Loucy (cell line): ENCODE measurements at regions not wholly inside any gene's neighbourhood (a gene's known extent, or its start where the extent isn't known, plus 50 kb on each side); places are given as distances from the start of the nearest gene placed in this dataset.

Experiments used
- H2AFZ ChIP-seq: fragments of 200-600 bp; sonication (generic); 2 replicates; pipeline ENCODE4 v1.6.0; 2016; ENCODE audit warnings: antibody characterized with exemption, mild to moderate bottlenecking, low read length, moderate library complexity
- H3F3A ChIP-seq: fragments of 200-600 bp; 2 replicates; pipeline ENCODE4 v1.6.0; 2016; ENCODE audit warnings: antibody characterized with exemption, low read depth, mild to moderate bottlenecking
- H3K27me3 ChIP-seq: fragments of 200-600 bp; sonication (generic); 2 replicates; pipeline ENCODE4 v1.6.1; 2014; ENCODE audit warnings: low read length, mild to moderate bottlenecking; ENCODE audit not compliant: insufficient read depth, poor library complexity, severe bottlenecking
- H3K36me3 ChIP-seq: fragments of 200-600 bp; sonication (generic); 2 replicates; pipeline ENCODE4 v1.6.1; 2016; ENCODE audit warnings: low read length; ENCODE audit not compliant: insufficient read depth
- H3K4me1 ChIP-seq: fragments of 200-600 bp; sonication (generic); 2 replicates; pipeline ENCODE4 v1.5.1; 2014; ENCODE audit warnings: low read length, mild to moderate bottlenecking; ENCODE audit not compliant: insufficient read depth, poor library complexity, severe bottlenecking
- H3K4me2 ChIP-seq: fragments of 200-600 bp; sonication (generic); 2 replicates; pipeline ENCODE4 v1.6.0; 2014; ENCODE audit warnings: antibody characterized with exemption, low read length, low read depth, mild to moderate bottlenecking; ENCODE audit not compliant: poor library complexity, severe bottlenecking
- H3K4me3 ChIP-seq: fragments of 200-600 bp; sonication (generic); 2 replicates; pipeline ENCODE4 v1.5.1; 2014; ENCODE audit warnings: low read length, mild to moderate bottlenecking, mixed read lengths; ENCODE audit not compliant: poor library complexity, severe bottlenecking
- H3K79me2 ChIP-seq: fragments of 200-600 bp; sonication (generic); 2 replicates; pipeline ENCODE4 v1.6.1; 2014; ENCODE audit warnings: low read length; ENCODE audit not compliant: insufficient read depth
- H3K9ac ChIP-seq: fragments of 200-600 bp; sonication (generic); 2 replicates; pipeline ENCODE4 v1.6.0; 2014; ENCODE audit warnings: mild to moderate bottlenecking, low read depth, low read length, moderate library complexity; ENCODE audit not compliant: poor library complexity, severe bottlenecking
- H3K9me2 ChIP-seq: fragments of 200-600 bp; sonication (generic); replicated peaks from 2 replicates; pipeline ENCODE4 v1.6.1; 2016; ENCODE audit warnings: low read depth, low read length, mixed read lengths
- H3K9me3 ChIP-seq: fragments of 200-600 bp; sonication (generic); 2 replicates; pipeline ENCODE4 v1.6.1; 2014; ENCODE audit warnings: mild to moderate bottlenecking, antibody characterized with exemption, low read length, low read depth; ENCODE audit not compliant: insufficient read depth
- H4K20me1 ChIP-seq: fragments of 200-600 bp; sonication (generic); 2 replicates; pipeline ENCODE4 v1.6.0; 2014; ENCODE audit warnings: antibody characterized with exemption, low read length, mild to moderate bottlenecking; ENCODE audit not compliant: insufficient read depth, poor library complexity, severe bottlenecking
- EZH2phosphoT487 ChIP-seq: fragments of 200-600 bp; IDR thresholded peaks from 2 replicates; pipeline ENCODE4 v1.6.1; 2018; ENCODE audit warnings: antibody characterized with exemption, mild to moderate bottlenecking, moderate library complexity, borderline replicate concordance
- TF ChIP-seq, protein P1 (sequence below): fragments of 200-600 bp; sonication (generic); conservative IDR thresholded peaks from 2 replicates; pipeline ENCODE4 v1.5.1; 2014; ENCODE audit warnings: mild to moderate bottlenecking, antibody characterized with exemption, low read length

GRCh38 chr6:63502156-63502555 lies 70.1 kb upstream of the LOC128125822 start:
- Histone ChIP-seq H3K27me3 (no peaks in the 10 kb centered on the region), H3K4me2 (no peak overlapping the region), H3K36me3 (no peaks in the 10 kb centered on the region), H3F3A (no peaks in the 10 kb centered on the region), H3K4me1 (no peaks in the 10 kb centered on the region), H3K9me2 (no peaks in the 10 kb centered on the region), H3K9ac (no peak overlapping the region), H3K4me3 (no peak overlapping the region), H4K20me1 (no peaks in the 10 kb centered on the region), H3K9me3 (no peaks in the 10 kb centered on the region; the same call in 1 of the 2 replicates), H2AFZ (no peak overlapping the region), H3K79me2 (no peaks in the 10 kb centered on the region)
- TF ChIP-seq EZH2phosphoT487: no peak
- TF ChIP-seq, protein P1, sequence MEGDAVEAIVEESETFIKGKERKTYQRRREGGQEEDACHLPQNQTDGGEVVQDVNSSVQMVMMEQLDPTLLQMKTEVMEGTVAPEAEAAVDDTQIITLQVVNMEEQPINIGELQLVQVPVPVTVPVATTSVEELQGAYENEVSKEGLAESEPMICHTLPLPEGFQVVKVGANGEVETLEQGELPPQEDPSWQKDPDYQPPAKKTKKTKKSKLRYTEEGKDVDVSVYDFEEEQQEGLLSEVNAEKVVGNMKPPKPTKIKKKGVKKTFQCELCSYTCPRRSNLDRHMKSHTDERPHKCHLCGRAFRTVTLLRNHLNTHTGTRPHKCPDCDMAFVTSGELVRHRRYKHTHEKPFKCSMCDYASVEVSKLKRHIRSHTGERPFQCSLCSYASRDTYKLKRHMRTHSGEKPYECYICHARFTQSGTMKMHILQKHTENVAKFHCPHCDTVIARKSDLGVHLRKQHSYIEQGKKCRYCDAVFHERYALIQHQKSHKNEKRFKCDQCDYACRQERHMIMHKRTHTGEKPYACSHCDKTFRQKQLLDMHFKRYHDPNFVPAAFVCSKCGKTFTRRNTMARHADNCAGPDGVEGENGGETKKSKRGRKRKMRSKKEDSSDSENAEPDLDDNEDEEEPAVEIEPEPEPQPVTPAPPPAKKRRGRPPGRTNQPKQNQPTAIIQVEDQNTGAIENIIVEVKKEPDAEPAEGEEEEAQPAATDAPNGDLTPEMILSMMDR: no peak

DNA sequence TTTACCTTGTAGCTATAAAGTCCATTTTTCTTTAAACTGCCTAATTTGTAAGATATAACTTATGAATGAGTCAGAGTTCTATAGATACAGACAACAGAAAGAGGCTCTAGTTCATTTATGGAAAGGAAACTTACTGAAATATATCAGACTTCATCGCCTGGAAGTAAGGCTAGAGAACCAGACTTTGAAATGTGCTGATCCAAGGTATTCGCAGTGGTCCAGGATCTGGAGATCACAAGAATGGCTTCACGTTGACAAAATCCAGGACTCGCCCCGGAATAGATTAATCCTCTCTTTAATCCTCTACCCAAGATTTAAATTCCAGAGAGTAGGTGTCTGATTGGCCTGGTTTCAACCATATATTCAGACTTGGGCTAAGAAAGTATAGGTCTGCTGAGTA lies 69.1 kb upstream of the LOC128125822 start:
- no peaks in the 10 kb centered on the region for H3K79me2 ChIP-seq
- TF ChIP-seq EZH2phosphoT487: no peak
- TF ChIP-seq, protein P1: no peak
- H3K9me2 ChIP-seq: no peaks in the 10 kb centered on the region
- H3K4me3 ChIP-seq: no peak overlapping the region
- H2AFZ ChIP-seq: no peak overlapping the region
- no peaks in the 10 kb centered on the region for H3F3A ChIP-seq
- H3K27me3 ChIP-seq: no peaks in the 10 kb centered on the region
- no peaks in the 10 kb centered on the region; the same call in 1 of the 2 replicates for H3K9me3 ChIP-seq
- no peaks in the 10 kb centered on the region for H3K4me1 ChIP-seq
- H3K36me3 ChIP-seq: no peaks in the 10 kb centered on the region
- H3K4me2 ChIP-seq: no peak overlapping the region
- no peak overlapping the region for H3K9ac ChIP-seq
- H4K20me1 ChIP-seq: no peaks in the 10 kb centered on the region

DNA sequence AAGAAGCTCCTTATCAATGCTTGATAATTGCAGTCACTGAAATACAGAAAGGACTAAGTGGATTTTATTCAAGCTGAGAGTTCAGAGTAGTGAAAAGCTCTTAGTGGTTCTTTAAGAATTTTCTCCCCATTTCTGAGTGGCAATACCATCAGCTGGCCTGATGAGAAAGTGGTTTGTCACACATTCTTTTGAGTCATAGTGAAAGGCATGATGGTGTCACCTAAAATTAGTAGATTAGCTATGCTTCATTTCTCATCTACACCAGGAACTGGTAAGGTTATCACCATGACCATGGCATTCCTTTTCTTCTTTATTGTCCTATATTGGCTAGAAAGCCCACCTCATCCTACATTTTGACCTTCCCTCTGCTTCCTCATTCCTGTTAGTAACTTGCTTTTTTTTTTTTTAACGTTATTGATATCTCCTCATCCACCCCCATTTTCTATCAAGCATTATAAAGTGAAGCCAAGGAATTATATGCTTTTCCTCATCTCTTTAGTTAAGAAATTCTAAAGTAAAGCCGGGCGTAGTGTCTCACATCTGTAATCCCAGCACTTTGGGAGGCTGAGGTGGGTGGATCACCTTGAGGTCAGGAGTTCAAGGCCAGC lies 67.4 kb upstream of the LOC128125822 start:
- H3K9ac ChIP-seq: no peak overlapping the region
- no peaks in the 10 kb centered on the region for H3K36me3 ChIP-seq
- H3K4me1 ChIP-seq: no peaks in the 10 kb centered on the region
- H3K9me2 ChIP-seq: no peaks in the 10 kb centered on the region
- H4K20me1 ChIP-seq: no peaks in the 10 kb centered on the region
- H2AFZ ChIP-seq: no peak overlapping the region
- TF ChIP-seq, protein P1: no peak
- TF ChIP-seq EZH2phosphoT487: no peak
- H3F3A ChIP-seq: no peaks in the 10 kb centered on the region
- no peak overlapping the region for H3K4me2 ChIP-seq
- no peaks in the 10 kb centered on the region for H3K27me3 ChIP-seq
- H3K79me2 ChIP-seq: no peaks in the 10 kb centered on the region
- H3K9me3 ChIP-seq: no peaks in the 10 kb centered on the region; the same call in 1 of the 2 replicates
- H3K4me3 ChIP-seq: no peak overlapping the region
